ENCODE measurements at regions not wholly inside any gene's neighbourhood (a gene's known extent, or its start where the extent isn't known, plus 50 kb on each side); places are given as distances from the start of the nearest gene placed in this dataset.

GRCh38 chr1:243943671-243944428, 93.8 kb upstream of the AKT3 start:
- TF ChIP-seq ZZZ3 (CRISPR knock-in tag; IDR thresholded peaks at IDR 0.05; ENCODE audit: borderline replicate concordance) = no peak
- TF ChIP-seq, protein P1, sequence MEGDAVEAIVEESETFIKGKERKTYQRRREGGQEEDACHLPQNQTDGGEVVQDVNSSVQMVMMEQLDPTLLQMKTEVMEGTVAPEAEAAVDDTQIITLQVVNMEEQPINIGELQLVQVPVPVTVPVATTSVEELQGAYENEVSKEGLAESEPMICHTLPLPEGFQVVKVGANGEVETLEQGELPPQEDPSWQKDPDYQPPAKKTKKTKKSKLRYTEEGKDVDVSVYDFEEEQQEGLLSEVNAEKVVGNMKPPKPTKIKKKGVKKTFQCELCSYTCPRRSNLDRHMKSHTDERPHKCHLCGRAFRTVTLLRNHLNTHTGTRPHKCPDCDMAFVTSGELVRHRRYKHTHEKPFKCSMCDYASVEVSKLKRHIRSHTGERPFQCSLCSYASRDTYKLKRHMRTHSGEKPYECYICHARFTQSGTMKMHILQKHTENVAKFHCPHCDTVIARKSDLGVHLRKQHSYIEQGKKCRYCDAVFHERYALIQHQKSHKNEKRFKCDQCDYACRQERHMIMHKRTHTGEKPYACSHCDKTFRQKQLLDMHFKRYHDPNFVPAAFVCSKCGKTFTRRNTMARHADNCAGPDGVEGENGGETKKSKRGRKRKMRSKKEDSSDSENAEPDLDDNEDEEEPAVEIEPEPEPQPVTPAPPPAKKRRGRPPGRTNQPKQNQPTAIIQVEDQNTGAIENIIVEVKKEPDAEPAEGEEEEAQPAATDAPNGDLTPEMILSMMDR (CRISPR knock-in tag; IDR thresholded peaks at IDR 0.05) = no peak

All from HepG2 (cell line).